NCI-H1048 (cell line): ENCODE measurements at regions not wholly inside any gene's neighbourhood (a gene's known extent, or its start where the extent isn't known, plus 50 kb on each side); places are given as distances from the start of the nearest gene placed in this dataset.
"Not testable (repeated sequence)": the region's sequence is repeated elsewhere in the genome, so short reads cannot be mapped to it uniquely, and the experiment has no call there.

Experiments
- DNase-seq: peaks from one replicate; lab custom pipeline; 2025; lab: John Stamatoyannopoulos, UW

DNA sequence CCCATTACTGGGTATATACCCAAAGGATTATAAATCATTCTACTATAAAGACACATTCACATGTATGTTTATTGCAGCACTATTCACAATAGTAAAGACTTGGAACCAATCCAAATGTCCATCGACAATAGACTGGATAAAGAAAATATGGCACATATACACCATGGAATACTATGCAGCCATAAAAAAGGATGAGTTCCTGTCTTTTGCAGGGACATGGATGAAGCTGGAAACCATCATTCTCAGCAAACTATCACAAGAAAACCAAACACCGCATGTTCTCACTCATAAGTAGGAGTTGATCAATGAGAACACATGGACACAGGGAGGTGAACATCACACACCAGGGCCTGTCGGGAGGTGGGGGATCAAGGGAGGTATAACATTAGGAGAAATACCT, 62.2 kb upstream of the FBXL17 start:
- not testable (repeated sequence) for DNase-seq

DNA sequence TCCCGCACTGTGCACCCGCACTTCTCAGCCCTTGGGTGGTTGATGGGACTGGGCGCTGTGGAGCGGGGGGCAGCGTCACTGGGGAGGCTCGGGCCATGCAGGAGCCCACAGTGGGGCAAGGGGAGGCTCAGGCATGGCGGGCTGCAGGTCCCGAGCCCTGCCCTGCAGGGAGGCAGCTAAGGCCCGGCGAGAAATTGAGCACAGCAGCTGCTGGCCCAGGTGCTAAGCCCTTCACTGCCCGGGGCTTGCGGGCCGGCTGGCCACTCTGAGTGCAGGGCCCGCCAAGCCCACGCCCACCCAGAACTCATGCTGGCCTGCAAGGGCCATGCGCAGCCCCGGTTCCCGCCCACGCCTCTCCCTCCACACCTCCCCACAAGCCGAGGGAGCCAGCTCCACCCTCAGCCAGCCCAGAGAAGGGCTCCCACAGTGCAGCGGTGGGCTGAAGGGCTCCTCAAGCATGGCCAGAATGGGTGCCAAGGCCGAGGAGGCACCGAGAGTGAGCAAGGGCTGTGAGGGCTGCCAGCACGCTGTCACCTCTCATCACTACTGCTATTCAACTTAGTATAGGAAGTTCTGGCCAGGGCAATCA, 60.3 kb upstream of the FBXL17 start:
- DNase-seq = not testable (repeated sequence)

DNA sequence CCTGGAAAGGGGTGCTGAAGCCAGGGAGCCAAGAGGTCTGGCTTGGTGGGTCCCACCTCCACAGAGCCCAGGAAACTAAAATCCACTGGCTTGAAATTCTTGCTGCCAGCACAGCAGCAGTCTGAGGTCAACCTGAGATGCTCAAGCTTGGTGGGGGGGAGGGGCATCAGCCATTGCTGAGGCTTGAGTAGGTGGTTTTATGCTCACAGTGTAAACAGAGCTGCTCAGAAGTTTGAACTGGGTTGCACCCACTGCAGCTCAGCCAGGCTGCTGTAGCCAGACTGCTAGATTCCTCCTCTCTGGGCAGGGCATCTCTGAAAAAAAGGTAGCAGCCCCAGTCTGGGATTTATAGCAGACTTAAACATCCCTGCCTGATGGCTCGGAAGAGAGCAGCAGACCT, 55.5 kb upstream of the FBXL17 start:
- DNase-seq = no peak

DNA sequence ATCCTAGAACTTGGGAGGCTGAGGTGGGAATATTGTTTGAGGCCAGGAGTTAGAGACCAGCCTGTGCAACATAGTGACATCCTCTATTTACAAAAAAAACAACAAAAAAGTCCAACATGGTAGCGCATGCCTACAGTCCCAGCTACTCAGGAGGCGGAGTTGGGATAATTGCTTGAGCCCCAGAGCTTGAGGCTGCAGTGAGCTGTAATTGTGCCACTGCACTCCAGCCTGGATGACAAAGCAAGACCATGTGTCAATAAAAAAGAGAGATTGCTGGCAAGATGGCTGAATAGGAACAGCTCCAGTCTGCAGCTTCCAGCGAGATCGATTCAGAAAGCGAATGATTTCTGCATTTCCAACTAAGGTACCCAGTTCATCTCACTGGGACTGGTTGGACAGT, 54.8 kb upstream of the FBXL17 start:
- DNase-seq = no peak

DNA sequence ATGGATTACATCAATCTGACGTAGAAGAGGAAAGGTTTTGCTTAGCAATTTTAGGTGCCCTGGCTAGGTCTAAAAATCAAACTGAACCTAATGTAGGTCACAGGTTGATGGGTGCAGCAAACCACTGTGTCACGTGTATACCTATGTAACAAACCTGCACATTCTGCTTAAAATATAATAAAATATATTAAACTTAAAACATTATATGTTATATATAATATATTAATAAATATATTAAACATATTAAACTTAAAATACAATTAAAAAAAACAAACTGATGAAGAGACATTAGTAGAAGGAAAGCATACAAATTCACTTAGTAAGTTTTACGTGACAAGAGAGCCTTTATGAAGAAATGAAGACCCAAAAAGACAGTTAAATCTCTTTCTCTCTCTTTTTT, 51.7 kb upstream of the FBXL17 start:
- DNase-seq = no peak

DNA sequence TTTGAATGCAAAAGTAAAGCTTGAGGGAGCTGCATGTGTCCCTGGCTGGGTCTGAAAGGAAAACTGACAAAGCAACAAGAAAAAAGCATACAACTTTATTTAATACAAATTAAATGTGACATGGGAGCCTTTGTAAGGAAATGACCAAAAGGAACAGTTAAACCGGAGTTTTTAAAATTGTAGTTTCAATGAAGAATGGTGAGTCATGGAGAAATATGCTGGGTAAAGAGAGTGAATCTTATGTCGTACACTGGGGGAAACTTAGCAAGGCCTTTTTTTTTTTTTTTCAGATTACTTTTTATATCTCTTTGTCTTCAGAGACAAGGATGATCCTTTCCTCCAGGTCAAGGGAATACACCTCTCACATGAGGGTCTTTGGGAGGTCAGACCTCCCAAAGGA, 50.1 kb upstream of the FBXL17 start:
- no peak for DNase-seq
